Liver (tissue), 3 donors: ENCODE measurements at regions not wholly inside any gene's neighbourhood (a gene's known extent, or its start where the extent isn't known, plus 50 kb on each side); places are given as distances from the start of the nearest gene placed in this dataset.

Source experiments
- EGR1 ChIP-seq, 2 donors: IDR thresholded peaks; 2 replicates each; pipeline ENCODE4 v1.6.1; 2016 to 2018; ENCODE audit warnings: antibody characterized with exemption in 2 of 2, low read depth in 2 of 2
- GABPA ChIP-seq, 2 donors: IDR thresholded peaks in 1 of 2; conservative IDR thresholded peaks in 1 of 2; 2 replicates each; pipeline ENCODE4 v1.6.1; 2016; ENCODE audit warnings: antibody characterized with exemption in 2 of 2, mild to moderate bottlenecking in 1 of 2, moderate library complexity in 1 of 2
- RAD21 ChIP-seq, 2 donors: IDR thresholded peaks; 2 replicates each; pipeline ENCODE4 v1.6.1; 2016; ENCODE audit warnings: antibody characterized with exemption in 2 of 2, mild to moderate bottlenecking in 2 of 2
- SP1 ChIP-seq: IDR thresholded peaks from 2 replicates; pipeline ENCODE4 v1.6.1; 2018; ENCODE audit warnings: antibody characterized with exemption, mild to moderate bottlenecking
- TAF1 ChIP-seq: conservative IDR thresholded peaks from 2 replicates; pipeline ENCODE4 v1.6.1; 2016; ENCODE audit warnings: antibody characterized with exemption, mild to moderate bottlenecking
- YY1 ChIP-seq: IDR thresholded peaks from 2 replicates; pipeline ENCODE4 v1.6.1; 2016; ENCODE audit warnings: antibody characterized with exemption, mild to moderate bottlenecking
- TF ChIP-seq, protein P1 (sequence below): fragments of 150-350 bp; IDR thresholded peaks from 2 replicates; pipeline ENCODE4 v1.5.1; 2017; ENCODE audit warnings: improper control_type of control experiment, low read depth, low read length; ENCODE audit not compliant: missing input control
- TF ChIP-seq, protein P2 (sequence below): IDR thresholded peaks from 2 replicates; pipeline ENCODE4 v1.6.1; 2016; ENCODE audit warnings: antibody characterized with exemption
- TF ChIP-seq, protein P3 (sequence below): IDR thresholded peaks from 2 replicates; pipeline ENCODE4 v1.6.1; 2016; ENCODE audit warnings: antibody characterized with exemption, mild to moderate bottlenecking
- donor health status: healthy.
- donor health status: healthy.

DNA sequence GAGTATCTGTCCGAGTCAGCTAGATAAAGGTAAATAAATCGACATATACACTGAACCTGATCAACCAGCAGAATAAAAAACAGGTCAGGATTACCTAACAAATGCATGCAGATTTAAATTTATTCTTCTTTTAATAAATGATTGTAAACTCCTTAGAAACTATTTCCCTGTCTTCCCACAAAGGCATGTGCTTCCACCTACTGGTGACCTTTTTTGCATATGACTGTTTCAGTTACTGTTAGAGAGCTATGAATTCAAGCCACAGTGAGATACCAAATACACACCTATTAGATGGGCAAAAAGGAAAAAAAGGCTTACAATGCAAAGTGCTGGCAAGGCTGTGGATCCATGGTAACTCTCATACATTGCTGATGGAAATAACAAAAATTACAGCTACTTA, 957.4 kb upstream of the NCAM2 start:
- no peak for TF ChIP-seq SP1
- no peak for TF ChIP-seq YY1
- TF ChIP-seq, protein P1, sequence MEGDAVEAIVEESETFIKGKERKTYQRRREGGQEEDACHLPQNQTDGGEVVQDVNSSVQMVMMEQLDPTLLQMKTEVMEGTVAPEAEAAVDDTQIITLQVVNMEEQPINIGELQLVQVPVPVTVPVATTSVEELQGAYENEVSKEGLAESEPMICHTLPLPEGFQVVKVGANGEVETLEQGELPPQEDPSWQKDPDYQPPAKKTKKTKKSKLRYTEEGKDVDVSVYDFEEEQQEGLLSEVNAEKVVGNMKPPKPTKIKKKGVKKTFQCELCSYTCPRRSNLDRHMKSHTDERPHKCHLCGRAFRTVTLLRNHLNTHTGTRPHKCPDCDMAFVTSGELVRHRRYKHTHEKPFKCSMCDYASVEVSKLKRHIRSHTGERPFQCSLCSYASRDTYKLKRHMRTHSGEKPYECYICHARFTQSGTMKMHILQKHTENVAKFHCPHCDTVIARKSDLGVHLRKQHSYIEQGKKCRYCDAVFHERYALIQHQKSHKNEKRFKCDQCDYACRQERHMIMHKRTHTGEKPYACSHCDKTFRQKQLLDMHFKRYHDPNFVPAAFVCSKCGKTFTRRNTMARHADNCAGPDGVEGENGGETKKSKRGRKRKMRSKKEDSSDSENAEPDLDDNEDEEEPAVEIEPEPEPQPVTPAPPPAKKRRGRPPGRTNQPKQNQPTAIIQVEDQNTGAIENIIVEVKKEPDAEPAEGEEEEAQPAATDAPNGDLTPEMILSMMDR: no peak
- no peak for TF ChIP-seq EGR1 (IDR thresholded peaks at IDR 0.05; ENCODE audit: low read depth in 2 of 2)
- TF ChIP-seq GABPA (IDR thresholded peaks at IDR 0.05 in 1 of 2, conservative IDR thresholded peaks at IDR 0.05 in 1 of 2): no peak
- TF ChIP-seq TAF1: no peak
- TF ChIP-seq, protein P2, sequence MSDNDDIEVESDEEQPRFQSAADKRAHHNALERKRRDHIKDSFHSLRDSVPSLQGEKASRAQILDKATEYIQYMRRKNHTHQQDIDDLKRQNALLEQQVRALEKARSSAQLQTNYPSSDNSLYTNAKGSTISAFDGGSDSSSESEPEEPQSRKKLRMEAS: no peak
- TF ChIP-seq, protein P3, sequence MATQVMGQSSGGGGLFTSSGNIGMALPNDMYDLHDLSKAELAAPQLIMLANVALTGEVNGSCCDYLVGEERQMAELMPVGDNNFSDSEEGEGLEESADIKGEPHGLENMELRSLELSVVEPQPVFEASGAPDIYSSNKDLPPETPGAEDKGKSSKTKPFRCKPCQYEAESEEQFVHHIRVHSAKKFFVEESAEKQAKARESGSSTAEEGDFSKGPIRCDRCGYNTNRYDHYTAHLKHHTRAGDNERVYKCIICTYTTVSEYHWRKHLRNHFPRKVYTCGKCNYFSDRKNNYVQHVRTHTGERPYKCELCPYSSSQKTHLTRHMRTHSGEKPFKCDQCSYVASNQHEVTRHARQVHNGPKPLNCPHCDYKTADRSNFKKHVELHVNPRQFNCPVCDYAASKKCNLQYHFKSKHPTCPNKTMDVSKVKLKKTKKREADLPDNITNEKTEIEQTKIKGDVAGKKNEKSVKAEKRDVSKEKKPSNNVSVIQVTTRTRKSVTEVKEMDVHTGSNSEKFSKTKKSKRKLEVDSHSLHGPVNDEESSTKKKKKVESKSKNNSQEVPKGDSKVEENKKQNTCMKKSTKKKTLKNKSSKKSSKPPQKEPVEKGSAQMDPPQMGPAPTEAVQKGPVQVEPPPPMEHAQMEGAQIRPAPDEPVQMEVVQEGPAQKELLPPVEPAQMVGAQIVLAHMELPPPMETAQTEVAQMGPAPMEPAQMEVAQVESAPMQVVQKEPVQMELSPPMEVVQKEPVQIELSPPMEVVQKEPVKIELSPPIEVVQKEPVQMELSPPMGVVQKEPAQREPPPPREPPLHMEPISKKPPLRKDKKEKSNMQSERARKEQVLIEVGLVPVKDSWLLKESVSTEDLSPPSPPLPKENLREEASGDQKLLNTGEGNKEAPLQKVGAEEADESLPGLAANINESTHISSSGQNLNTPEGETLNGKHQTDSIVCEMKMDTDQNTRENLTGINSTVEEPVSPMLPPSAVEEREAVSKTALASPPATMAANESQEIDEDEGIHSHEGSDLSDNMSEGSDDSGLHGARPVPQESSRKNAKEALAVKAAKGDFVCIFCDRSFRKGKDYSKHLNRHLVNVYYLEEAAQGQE: no peak
- peak; percentile 30 to 45 for TF ChIP-seq RAD21 (IDR thresholded peaks at IDR 0.05)
